ENCODE measurements at regions not wholly inside any gene's neighbourhood (a gene's known extent, or its start where the extent isn't known, plus 50 kb on each side); places are given as distances from the start of the nearest gene placed in this dataset.

DNA sequence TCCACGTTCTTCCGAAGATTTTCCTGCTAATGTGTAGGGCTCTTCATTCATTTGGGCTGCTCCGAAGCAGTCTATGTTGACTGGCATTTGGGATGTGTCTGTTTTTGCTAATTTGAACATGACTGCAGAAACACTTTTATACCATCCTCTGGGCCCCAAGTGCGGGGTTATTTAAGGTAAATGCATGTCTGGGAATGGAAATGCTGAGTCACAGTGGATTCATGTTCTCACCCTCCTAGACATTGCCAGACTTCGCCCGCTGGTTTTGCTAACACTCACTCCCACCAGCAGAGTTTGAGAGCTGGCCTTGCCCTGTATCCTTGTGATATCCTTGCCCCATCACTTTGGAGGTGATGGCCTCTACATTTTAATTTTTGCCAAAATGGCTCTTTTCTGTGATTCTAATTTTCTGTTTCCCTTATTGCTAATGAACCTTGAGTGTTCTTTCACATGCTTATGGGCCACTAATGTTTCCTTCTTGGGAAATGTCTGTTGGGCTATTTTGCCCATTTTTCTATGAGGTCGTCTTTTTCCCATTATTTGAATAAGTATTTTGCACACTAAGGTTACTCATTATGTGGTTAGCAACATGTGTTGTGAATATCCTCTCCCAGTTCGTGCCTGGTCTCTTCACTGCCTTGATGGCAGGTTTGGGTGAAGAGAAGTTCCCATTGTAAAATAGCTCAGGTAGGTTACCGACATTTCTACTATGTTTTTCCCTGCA is 204.1 kb downstream of the GLI2 start:
- POLR2A ChIA-PET = no interaction called here
- 34% methylated on average over 9 of the region's 9 CpGs for WGBS (ENCODE audit: insufficient coverage, insufficient replicate concordance, low lambda C conversion rate, missing lambda C conversion rate)
- Histone ChIP-seq H3K4me3 (no peak overlapping the region), H3K4me2 (ENCODE audit: control insufficient read depth, insufficient read depth) (no peak overlapping the region), H3K79me2 (ENCODE audit: control insufficient read depth, insufficient read depth, low read length) (no peaks in the 10 kb centered on the region), H3K36me3 (ENCODE audit: control insufficient read depth in 2 of 2, insufficient read depth in 2 of 2, low read length in 1 of 2) (no peaks in the 10 kb centered on the region), H2AFZ (ENCODE audit: control insufficient read depth, low read depth, low read length) (no peak overlapping the region), H3K27ac (ENCODE audit: control insufficient read depth, insufficient read depth) (no peak overlapping the region), H3K27me3 (replicated peaks in 1 of 2; ENCODE audit: control insufficient read depth in 2 of 2, insufficient read depth in 2 of 2, low read length in 1 of 2) (no peaks in the 10 kb centered on the region), H3K4me1 (ENCODE audit: control insufficient read depth, insufficient read depth, low read length) (no peaks in the 10 kb centered on the region), H3K9me3 (replicated peaks; ENCODE audit: control insufficient read depth, insufficient read depth, low read length) (no peaks in the 10 kb centered on the region), H3K9ac (ENCODE audit: control insufficient read depth, insufficient read depth, low read length) (no peak overlapping the region), H4K20me1 (ENCODE audit: control insufficient read depth, insufficient read depth) (no peaks in the 10 kb centered on the region)
- FAIRE-seq (no peak), DNase-seq (ENCODE audit: low read depth, low spot score) (no peak), ATAC-seq (no peak)
- BruUV-seq (replicated peaks) = no TSS peak
- in situ Hi-C loops (cut with MboI) (no loop called here), intact Hi-C loops (cut with micrococcal nuclease; ENCODE audit: unreplicated experiment) (no loop called here)
- RAD21 ChIA-PET (ENCODE audit: unreplicated experiment) = no interaction called here
- CTCF ChIA-PET = no interaction called here
- SMC1A ChIA-PET (ENCODE audit: uncharacterized antibody, unreplicated experiment) = no interaction called here
- TF ChIP-seq, protein P1, sequence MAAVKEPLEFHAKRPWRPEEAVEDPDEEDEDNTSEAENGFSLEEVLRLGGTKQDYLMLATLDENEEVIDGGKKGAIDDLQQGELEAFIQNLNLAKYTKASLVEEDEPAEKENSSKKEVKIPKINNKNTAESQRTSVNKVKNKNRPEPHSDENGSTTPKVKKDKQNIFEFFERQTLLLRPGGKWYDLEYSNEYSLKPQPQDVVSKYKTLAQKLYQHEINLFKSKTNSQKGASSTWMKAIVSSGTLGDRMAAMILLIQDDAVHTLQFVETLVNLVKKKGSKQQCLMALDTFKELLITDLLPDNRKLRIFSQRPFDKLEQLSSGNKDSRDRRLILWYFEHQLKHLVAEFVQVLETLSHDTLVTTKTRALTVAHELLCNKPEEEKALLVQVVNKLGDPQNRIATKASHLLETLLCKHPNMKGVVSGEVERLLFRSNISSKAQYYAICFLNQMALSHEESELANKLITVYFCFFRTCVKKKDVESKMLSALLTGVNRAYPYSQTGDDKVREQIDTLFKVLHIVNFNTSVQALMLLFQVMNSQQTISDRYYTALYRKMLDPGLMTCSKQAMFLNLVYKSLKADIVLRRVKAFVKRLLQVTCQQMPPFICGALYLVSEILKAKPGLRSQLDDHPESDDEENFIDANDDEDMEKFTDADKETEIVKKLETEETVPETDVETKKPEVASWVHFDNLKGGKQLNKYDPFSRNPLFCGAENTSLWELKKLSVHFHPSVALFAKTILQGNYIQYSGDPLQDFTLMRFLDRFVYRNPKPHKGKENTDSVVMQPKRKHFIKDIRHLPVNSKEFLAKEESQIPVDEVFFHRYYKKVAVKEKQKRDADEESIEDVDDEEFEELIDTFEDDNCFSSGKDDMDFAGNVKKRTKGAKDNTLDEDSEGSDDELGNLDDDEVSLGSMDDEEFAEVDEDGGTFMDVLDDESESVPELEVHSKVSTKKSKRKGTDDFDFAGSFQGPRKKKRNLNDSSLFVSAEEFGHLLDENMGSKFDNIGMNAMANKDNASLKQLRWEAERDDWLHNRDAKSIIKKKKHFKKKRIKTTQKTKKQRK (IDR thresholded peaks at IDR 0.05; ENCODE audit: low read depth, low read length) = no peak
- no peak for TF ChIP-seq TARDBP (IDR thresholded peaks at IDR 0.05; ENCODE audit: borderline replicate concordance)
- no peak for TF ChIP-seq SMAD5 (IDR thresholded peaks at IDR 0.05; ENCODE audit: low read depth)
- TF ChIP-seq, protein P2, sequence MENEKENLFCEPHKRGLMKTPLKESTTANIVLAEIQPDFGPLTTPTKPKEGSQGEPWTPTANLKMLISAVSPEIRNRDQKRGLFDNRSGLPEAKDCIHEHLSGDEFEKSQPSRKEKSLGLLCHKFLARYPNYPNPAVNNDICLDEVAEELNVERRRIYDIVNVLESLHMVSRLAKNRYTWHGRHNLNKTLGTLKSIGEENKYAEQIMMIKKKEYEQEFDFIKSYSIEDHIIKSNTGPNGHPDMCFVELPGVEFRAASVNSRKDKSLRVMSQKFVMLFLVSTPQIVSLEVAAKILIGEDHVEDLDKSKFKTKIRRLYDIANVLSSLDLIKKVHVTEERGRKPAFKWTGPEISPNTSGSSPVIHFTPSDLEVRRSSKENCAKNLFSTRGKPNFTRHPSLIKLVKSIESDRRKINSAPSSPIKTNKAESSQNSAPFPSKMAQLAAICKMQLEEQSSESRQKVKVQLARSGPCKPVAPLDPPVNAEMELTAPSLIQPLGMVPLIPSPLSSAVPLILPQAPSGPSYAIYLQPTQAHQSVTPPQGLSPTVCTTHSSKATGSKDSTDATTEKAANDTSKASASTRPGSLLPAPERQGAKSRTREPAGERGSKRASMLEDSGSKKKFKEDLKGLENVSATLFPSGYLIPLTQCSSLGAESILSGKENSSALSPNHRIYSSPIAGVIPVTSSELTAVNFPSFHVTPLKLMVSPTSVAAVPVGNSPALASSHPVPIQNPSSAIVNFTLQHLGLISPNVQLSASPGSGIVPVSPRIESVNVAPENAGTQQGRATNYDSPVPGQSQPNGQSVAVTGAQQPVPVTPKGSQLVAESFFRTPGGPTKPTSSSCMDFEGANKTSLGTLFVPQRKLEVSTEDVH (IDR thresholded peaks at IDR 0.05; ENCODE audit: low read depth, partially characterized antibody) = no peak
- no peak for TF ChIP-seq CHD1 (IDR thresholded peaks at IDR 0.05; ENCODE audit: low read depth, low read length)
- TF ChIP-seq, protein P3, sequence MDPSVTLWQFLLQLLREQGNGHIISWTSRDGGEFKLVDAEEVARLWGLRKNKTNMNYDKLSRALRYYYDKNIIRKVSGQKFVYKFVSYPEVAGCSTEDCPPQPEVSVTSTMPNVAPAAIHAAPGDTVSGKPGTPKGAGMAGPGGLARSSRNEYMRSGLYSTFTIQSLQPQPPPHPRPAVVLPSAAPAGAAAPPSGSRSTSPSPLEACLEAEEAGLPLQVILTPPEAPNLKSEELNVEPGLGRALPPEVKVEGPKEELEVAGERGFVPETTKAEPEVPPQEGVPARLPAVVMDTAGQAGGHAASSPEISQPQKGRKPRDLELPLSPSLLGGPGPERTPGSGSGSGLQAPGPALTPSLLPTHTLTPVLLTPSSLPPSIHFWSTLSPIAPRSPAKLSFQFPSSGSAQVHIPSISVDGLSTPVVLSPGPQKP (IDR thresholded peaks at IDR 0.05; ENCODE audit: low read depth, low read length) = no peak
- no peak for TF ChIP-seq TAF1 (IDR thresholded peaks at IDR 0.05; ENCODE audit: borderline replicate concordance, low read depth, low read length)
- TF ChIP-seq JUND (IDR thresholded peaks at IDR 0.05; ENCODE audit: low read depth, low read length) = no peak
- TF ChIP-seq MTA3 (IDR thresholded peaks at IDR 0.05; ENCODE audit: borderline replicate concordance, low read length) = no peak
- TF ChIP-seq, protein P4, sequence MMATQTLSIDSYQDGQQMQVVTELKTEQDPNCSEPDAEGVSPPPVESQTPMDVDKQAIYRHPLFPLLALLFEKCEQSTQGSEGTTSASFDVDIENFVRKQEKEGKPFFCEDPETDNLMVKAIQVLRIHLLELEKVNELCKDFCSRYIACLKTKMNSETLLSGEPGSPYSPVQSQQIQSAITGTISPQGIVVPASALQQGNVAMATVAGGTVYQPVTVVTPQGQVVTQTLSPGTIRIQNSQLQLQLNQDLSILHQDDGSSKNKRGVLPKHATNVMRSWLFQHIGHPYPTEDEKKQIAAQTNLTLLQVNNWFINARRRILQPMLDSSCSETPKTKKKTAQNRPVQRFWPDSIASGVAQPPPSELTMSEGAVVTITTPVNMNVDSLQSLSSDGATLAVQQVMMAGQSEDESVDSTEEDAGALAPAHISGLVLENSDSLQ (IDR thresholded peaks at IDR 0.05) = no peak
- TF ChIP-seq ZNF274 (IDR thresholded peaks at IDR 0.05; ENCODE audit: insufficient read depth, insufficient read length) = no peak
- no peak for TF ChIP-seq PAX5 (IDR thresholded peaks at IDR 0.05; ENCODE audit: borderline replicate concordance, low read depth, low read length)
- TF ChIP-seq BRCA1 (IDR thresholded peaks at IDR 0.05; ENCODE audit: low read depth, low read length) = no peak
- no peak for TF ChIP-seq CBFB (IDR thresholded peaks at IDR 0.05; ENCODE audit: low read depth)
- TF ChIP-seq, protein P5, sequence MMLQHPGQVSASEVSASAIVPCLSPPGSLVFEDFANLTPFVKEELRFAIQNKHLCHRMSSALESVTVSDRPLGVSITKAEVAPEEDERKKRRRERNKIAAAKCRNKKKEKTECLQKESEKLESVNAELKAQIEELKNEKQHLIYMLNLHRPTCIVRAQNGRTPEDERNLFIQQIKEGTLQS (IDR thresholded peaks at IDR 0.05; ENCODE audit: borderline replicate concordance, extremely low read depth, low read depth, low read length) = no peak
- no peak for TF ChIP-seq BHLHE40 (IDR thresholded peaks at IDR 0.05; ENCODE audit: borderline replicate concordance in 1 of 2, low read depth in 2 of 2, low read length in 1 of 2)
